NCI-H2081 (cell line): ENCODE measurements at regions not wholly inside any gene's neighbourhood (a gene's known extent, or its start where the extent isn't known, plus 50 kb on each side); places are given as distances from the start of the nearest gene placed in this dataset.

Experiments used
- DNase-seq, 2 experiments: peaks; one replicate each; lab custom pipeline; 2025; lab: John Stamatoyannopoulos, UW

GRCh38 chr6:144578385-144579350 lies 293.5 kb downstream of the UTRN start:
- DNase-seq: no peak

- DNase-seq: no peak
Observed at GRCh38 chr6:144580039-144580438, 294.9 kb downstream of the UTRN start.

GRCh38 chr6:144580771-144581170 lies 295.6 kb downstream of the UTRN start:
- no peak for DNase-seq

- DNase-seq: peak; percentile 47 to 65
Observed at GRCh38 chr6:144581812-144582537, 296.8 kb downstream of the UTRN start.

DNA sequence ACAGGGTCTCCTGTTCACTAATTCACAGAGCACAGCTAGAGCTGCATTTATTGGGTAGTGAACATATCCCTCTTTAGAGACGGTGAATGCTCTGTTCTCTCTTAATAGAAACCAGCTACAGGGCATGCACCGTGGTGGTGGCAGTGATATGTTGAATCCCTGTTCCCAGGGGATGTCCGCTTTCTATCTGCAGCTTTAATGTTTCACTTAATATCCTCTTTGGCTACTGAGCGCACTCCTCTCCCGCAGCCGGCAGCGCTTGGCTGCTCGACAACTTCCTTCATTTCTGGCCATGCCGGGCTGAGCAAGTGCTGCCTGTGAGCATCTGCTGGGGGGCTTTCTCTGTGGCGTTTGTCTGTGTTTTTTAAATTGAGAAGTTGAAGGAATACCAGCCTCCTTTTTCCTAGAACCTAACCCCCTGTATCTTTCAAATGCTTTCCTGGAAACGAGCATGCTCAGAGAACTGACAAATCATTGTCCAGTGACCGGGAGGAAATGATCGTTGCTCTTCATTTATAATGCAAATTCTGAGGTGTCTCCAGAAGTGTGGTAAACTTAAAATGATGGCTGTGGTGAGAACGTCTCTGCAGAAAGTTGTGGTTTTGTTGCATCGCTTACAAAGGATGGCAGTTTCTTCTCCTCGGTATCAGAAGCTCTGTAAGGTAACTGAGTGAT lies 297.9 kb downstream of the UTRN start:
- peak in 1 of 2 experiments; percentile 56 for DNase-seq

GRCh38 chr6:144583614-144583954 lies 298.4 kb downstream of the UTRN start:
- no peak for DNase-seq

DNA sequence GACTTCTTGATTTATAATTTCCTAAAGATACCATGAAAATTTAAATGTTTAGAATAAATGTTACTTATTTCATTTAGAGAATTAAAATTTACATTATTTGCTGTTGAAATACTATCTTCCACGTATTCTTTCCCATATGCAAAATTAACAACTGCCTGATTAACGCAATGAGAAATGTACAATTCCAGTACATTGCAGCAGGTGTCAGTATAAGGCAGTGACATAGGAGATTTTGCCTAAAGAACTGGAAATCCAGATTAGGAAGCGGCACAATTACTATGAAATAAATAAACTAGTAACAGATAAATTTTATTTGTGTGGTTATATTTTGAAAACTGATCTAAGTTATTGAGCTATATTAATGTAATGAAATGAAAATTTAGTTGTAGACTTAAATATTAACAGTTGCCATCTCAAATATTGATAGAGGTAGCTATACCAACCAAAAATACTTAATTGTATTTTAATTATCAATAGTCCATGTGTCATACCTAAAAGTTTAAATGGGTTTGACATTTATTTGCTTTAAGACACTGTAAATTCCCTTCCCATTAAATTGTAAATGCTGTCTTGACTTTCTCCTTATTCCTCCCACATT lies 300.2 kb downstream of the UTRN start:
- peak; percentile 40 to 72 for DNase-seq

DNA sequence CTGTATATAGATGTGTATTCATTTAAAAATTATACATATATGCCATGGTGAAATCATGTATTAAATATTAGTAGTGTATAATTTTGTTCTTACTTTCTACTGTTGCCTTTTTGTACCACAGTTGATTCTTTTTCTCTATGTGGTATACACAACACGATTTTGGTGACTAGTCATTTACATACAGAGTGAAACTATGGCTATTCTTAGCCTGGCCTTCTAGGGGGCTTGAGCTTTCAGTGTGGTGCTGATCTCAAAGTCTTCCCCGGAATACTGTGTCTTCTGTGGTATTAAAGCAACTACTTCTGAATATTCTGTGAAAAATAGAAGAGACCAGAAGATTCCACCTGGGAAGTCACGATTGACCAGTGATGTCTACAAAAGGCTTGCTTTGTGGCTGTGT lies 301.9 kb downstream of the UTRN start:
- peak in 1 of 2 experiments; percentile 39 for DNase-seq

GRCh38 chr6:144588697-144589325 lies 303.7 kb downstream of the UTRN start:
- no peak for DNase-seq

- no peak for DNase-seq
Observed at GRCh38 chr6:144590532-144590931, 305.4 kb downstream of the UTRN start.

DNA sequence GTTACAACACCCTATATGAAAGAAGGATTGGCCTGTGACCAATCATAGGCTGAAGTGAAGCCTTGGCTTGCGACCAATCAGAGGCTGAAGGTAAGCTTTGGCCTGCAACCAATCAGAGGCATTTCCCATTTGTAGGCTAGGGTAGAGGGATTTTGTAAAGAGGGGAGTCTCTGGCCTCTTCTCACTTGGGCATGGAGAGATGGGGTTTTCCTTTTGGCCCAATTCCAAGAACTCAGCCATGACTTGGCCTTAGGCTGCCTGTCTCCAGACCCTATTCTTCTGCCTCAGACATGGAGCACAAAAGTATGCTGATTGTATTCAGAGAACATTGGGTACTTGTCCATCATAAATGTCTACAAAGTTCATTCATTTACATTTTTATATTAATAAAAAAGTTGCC lies 308.3 kb downstream of the UTRN start:
- no peak for DNase-seq

DNA sequence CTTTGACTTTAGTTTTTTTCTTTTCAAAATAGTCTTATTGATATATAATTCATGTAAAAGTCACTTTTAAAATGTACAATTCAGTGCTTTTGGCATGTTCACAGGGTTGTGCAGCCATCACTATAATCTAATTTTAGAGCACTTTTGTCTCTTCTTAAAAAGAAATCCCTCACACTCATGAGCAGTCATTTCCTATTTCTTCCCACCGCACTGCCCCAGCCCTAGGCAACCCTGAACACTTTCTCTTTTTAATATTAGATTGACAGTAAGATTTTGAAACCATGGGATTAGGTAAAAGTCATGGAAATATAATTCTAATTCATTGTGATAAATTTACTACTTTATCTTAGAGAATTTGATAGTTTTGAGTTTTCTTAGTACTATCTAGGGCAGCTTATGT lies 309.4 kb downstream of the UTRN start:
- no peak for DNase-seq

DNA sequence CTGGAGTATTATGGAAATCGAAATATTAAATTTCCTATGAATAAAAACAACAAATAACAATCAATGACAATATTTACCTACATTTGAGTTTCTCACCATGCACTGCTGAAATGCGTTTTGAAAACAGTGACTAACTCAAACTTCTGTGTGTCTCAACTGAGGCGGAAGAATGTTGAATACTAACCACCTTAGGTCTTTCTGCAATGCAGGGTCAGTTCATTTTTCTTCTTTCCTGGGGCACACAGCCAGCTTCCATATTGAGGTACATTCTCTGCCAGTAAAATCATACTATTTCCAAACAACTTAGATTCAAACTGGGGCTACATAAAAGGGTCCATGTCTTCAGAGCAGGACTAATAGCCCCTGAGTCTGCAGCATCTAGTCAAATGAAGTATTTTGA lies 310.1 kb downstream of the UTRN start:
- no peak for DNase-seq

DNA sequence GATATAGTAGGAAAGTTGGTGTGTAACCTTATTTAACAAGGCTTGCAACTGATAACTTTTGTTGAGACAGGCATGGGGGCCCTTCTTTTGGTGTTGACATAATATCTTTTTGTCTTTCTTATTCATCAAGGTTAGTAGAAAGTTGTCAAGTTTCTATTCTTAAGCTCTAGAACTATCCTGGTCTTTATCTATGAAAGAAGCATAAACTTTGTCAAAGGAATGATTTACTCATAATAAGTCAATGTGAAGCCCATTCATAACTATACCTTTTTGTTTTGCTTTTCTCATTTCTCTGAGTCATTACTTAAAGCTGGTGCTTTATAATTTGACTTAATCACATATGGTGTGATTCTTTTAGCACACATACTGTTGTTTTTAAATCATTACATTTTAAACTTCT lies 312.4 kb downstream of the UTRN start:
- no peak for DNase-seq

DNA sequence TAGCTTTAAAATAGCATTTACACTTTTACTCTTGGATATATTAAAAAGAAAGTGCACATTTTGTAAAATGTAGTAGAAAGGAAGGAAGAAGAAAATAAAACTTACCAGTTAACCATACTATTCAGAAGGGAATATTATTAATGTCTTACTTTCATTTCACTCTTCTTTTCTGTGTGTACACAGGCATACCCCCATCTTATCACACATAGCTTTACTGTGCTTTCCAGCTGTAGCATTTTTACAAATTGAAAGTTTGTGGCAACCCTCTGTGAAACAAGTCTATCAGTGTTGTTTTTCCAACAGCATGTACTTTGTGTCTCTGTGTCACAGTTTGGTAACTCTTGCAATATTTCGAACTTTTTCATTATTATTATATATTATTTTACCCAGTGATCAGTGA lies 314.5 kb downstream of the UTRN start:
- no peak for DNase-seq

DNA sequence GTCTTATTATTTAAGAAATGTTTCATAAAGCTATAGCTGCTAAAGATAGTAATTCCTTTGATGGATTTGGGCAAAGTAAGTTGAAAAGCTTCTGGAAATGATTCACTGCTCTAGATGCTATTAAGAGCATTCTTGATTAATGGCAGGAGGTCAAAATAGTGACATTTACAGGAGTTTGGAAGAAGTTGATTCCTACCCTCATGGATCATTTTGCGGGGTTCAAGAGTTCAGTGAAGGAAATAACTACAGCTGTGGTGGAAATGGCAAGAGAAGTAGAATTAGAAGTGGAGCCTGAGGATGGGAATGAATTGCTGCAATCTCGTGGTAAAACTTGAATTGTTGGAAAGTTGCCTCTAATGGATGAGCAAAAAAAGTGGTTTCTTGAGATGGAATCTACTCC lies 316.1 kb downstream of the UTRN start:
- no peak for DNase-seq

DNA sequence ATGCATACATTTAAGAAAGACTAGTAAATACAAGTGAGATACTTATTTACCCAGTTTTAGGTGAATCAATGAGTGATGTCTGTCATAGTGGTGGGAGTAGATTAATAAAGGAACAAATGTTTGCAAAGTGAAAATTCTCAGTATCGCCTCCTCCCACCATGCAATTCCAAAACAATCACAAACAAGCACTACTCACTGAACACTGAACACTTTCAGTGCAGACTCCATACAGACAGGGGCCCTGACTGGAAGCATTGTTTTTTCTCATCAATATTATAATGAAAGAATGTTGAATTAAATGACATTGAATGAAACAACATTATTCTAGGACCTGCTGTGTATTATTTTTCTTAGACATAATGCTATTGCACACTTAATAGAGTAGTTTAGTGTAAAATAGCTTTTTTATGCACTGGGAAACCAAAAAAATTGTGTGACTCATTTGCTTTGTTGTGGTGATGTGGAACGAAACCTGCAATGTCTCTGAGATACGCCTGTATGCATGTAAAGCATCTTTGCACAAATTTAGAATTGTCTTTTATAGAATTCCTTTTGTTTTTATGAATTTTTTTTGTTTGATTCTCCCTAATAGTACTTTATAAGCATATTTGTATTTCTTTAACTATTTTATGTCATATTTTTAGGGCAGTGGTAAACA lies 317.5 kb downstream of the UTRN start:
- DNase-seq: no peak

DNA sequence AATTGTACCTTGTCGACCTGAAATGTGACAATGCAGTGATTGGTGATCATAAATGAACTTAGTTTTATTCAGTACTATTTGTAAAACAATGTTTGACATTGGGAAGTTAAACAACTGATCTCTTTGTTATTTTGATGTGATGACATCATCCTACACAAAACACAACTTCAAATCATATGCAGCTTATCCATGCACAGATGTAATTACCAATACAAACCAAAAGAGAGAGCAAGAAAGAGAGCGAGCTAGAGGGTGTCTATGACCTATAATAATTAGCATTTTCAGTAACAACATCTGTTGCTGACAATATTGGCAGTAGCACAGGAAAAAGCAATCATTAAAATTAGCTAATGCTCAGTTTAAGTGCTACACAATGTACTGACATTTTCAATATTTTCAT lies 320.9 kb downstream of the UTRN start:
- DNase-seq: peak in 1 of 2 experiments; percentile 32

DNA sequence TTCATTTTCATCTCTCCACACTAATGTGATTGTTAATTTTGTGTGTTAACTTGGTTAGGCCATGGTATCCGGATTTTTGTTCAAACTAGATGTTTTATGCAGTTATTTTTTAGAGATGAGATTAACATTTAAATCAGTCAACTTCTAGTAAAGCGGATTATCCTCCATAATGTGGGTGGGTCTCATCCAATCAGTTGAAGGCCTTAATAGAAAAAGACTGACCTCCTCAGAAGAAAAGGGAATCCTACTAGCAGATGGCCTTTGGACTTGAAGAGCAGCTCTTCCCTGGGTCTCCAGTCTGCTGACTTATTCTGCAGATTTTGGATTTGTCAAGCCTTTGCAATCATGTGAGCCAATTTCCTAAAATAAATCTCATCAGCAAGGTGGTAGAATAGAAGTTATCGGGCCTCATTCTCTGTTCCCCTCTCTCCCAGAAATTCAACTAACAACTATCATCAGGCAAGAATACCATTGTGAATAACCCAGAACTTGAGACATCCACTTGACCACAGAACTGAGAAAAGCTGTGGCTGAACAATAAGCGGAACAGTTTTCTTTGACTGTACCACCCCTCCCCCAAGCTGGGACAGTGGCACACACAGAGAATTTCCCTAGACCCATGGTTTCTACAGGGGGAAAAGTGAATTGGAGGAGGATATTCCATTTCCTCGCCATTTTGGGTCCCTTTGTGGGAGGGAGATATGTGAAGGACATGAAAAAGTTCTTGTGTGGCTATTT lies 323.0 kb downstream of the UTRN start:
- DNase-seq: no peak

DNA sequence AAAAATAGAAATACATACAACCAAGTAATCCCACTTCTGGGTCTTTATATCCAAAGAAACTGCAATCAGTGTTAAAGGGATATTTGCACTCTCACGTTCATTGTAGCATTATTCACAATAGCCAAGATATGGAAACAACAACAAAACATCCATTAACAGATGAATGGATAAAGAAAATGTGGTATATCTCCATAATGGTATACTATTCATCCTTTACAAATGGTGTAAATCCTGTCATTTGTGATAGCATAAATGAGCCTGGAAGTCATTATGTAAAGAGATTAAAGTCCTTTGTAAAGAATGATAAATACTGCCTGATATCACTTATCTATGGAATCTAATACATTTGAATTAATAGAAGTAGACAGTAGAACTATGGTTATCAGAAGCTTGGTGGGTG lies 327.7 kb downstream of the UTRN start:
- DNase-seq: no peak

- DNase-seq: no peak
Observed at GRCh38 chr6:144613859-144614258, 328.7 kb downstream of the UTRN start.
